IMR-90 (cell line): ENCODE measurements at regions not wholly inside any gene's neighbourhood (a gene's known extent, or its start where the extent isn't known, plus 50 kb on each side); places are given as distances from the start of the nearest gene placed in this dataset.

Source experiments
- ATAC-seq: fragments of 200-7000 bp; cut with Tn5 transposase; 2 replicates; pipeline ENCODE4 v1.9.1; 2020; ENCODE audit warnings: low read depth, mild to moderate bottlenecking, moderate library complexity
- BruUV-seq: library from RNA; stranded (reverse); fragments of 400-500 nt; replicated peaks from 2 replicates; lab custom pipeline; 2021; lab: Mats Ljungman, UMichigan
- CTCF ChIA-PET: fragments of 300-600 bp; formaldehyde crosslinking; extraction: SDS; loops from one replicate; lab custom pipeline; 2021; ENCODE audit warnings: antibody characterized with exemption; lab: Yijun Ruan, JAX
- POLR2A ChIA-PET: fragments of 300-600 bp; sonication (Branson Sonifier 250); formaldehyde crosslinking; loops from one replicate; lab custom pipeline; 2022; ENCODE audit warnings: antibody characterized with exemption; ENCODE audit not compliant: unreplicated experiment; lab: Charles Lee
- DNase-seq: peaks from one replicate; pipeline ENCODE4 v3.0.0; 2013
- H2AFZ ChIP-seq: replicated peaks from 2 replicates; pipeline ENCODE3; 2013; ENCODE audit warnings: low read length, mild to moderate bottlenecking; ENCODE audit not compliant: poor library complexity
- H2AK5ac ChIP-seq: 2 replicates; pipeline ENCODE4 v1.6.1; 2013; ENCODE audit warnings: low read depth, low read length, inconsistent platforms
- H2AK9ac ChIP-seq: replicated peaks from 2 replicates; pipeline ENCODE3; 2013; ENCODE audit warnings: mild to moderate bottlenecking, low read depth, low read length, moderate library complexity; ENCODE audit not compliant: poor library complexity
- H2BK120ac ChIP-seq: 2 replicates; pipeline ENCODE4 v1.6.1; 2013; ENCODE audit warnings: low read depth, low read length, inconsistent platforms
- H2BK15ac ChIP-seq: 3 replicates; pipeline ENCODE4 v1.6.1; 2013; ENCODE audit warnings: low read depth, low read length, inconsistent platforms
- H2BK20ac ChIP-seq: 2 replicates; pipeline ENCODE4 v1.6.1; 2013; ENCODE audit warnings: low read depth, mild to moderate bottlenecking, inconsistent platforms, low read length, moderate library complexity
- H2BK5ac ChIP-seq: 2 replicates; pipeline ENCODE4 v1.6.1; 2013; ENCODE audit warnings: mild to moderate bottlenecking, low read depth, low read length, inconsistent platforms; ENCODE audit not compliant: poor library complexity, severe bottlenecking
- H3K14ac ChIP-seq: replicated peaks from 2 replicates; pipeline ENCODE4 v1.6.1; 2013; ENCODE audit warnings: low read depth, low read length, inconsistent platforms
- H3K18ac ChIP-seq: 2 replicates; pipeline ENCODE4 v1.6.1; 2013; ENCODE audit warnings: low read depth, low read length, control low read depth
- H3K23ac ChIP-seq: 2 replicates; pipeline ENCODE4 v1.6.1; 2013; ENCODE audit warnings: low read depth, low read length, inconsistent platforms
- H3K27ac ChIP-seq: 2 replicates; pipeline ENCODE4 v1.5.1; 2013; ENCODE audit warnings: mild to moderate bottlenecking, control low read depth, low read length; ENCODE audit not compliant: insufficient read depth
- H3K27me3 ChIP-seq: 2 replicates; pipeline ENCODE4 v1.6.1; 2013; ENCODE audit warnings: low read length; ENCODE audit not compliant: control insufficient read depth, insufficient read depth
- H3K36me3 ChIP-seq: 2 replicates; pipeline ENCODE4 v1.6.1; 2013; ENCODE audit warnings: low read length, mixed read lengths; ENCODE audit not compliant: control insufficient read depth, insufficient read depth
- H3K4ac ChIP-seq: 2 replicates; pipeline ENCODE4 v1.6.1; 2013; ENCODE audit warnings: low read depth, low read length, inconsistent platforms
- H3K4me1 ChIP-seq: 2 replicates; pipeline ENCODE4 v1.6.1; 2013; ENCODE audit warnings: low read length, mixed read lengths; ENCODE audit not compliant: control insufficient read depth, insufficient read depth
- H3K4me2 ChIP-seq: 2 replicates; pipeline ENCODE4 v1.6.1; 2013; ENCODE audit warnings: low read depth, mild to moderate bottlenecking, control low read depth, low read length, moderate library complexity
- H3K4me3 ChIP-seq: 2 replicates; pipeline ENCODE4 v1.5.1; 2013; ENCODE audit warnings: low read depth, mild to moderate bottlenecking, control low read depth, low read length, moderate library complexity; ENCODE audit not compliant: insufficient read depth
- H3K56ac ChIP-seq: 2 replicates; pipeline ENCODE4 v1.6.1; 2013; ENCODE audit warnings: low read length, inconsistent platforms; ENCODE audit not compliant: insufficient read depth; ENCODE audit errors: extremely low read depth
- H3K79me1 ChIP-seq, 2 experiments: 2 replicates each; pipeline ENCODE4 v1.6.1; 2013; ENCODE audit warnings: low read length in 2 of 2, inconsistent platforms in 1 of 2, low read depth in 1 of 2
- H3K9ac ChIP-seq: 2 replicates; pipeline ENCODE4 v1.6.1; 2013; ENCODE audit warnings: low read depth, low read length, control low read depth
- H3K9me1 ChIP-seq: 2 replicates; pipeline ENCODE4 v1.6.1; 2013; ENCODE audit warnings: low read length, inconsistent platforms; ENCODE audit not compliant: insufficient read depth
- H3K9me3 ChIP-seq: 2 replicates; pipeline ENCODE4 v1.6.1; 2013; ENCODE audit warnings: low read length; ENCODE audit not compliant: control insufficient read depth, insufficient read depth
- H4K20me1 ChIP-seq: 2 replicates; pipeline ENCODE4 v1.6.1; 2013; ENCODE audit warnings: low read length, inconsistent platforms; ENCODE audit not compliant: insufficient read depth
- H4K5ac ChIP-seq: 2 replicates; pipeline ENCODE4 v1.6.1; 2013; ENCODE audit warnings: mild to moderate bottlenecking, low read depth, low read length, control low read depth
- H4K8ac ChIP-seq, 2 experiments: 2 replicates each; pipeline ENCODE4 v1.6.1; 2013; ENCODE audit warnings: low read depth in 2 of 2, low read length in 2 of 2, control low read depth in 1 of 2, inconsistent platforms in 1 of 2
- H4K91ac ChIP-seq: 2 replicates; pipeline ENCODE4 v1.6.1; 2013; ENCODE audit warnings: low read depth, low read length, inconsistent platforms; ENCODE audit not compliant: insufficient read depth
- CEBPB ChIP-seq: IDR thresholded peaks from 2 replicates; pipeline ENCODE4 v1.6.1; 2012; ENCODE audit warnings: low read depth, low read length, improper control_type of control experiment
- MAFK ChIP-seq: IDR thresholded peaks from 2 replicates; pipeline ENCODE4 v1.6.1; 2012; ENCODE audit warnings: low read depth, low read length, improper control_type of control experiment
- MAZ ChIP-seq: IDR thresholded peaks from 2 replicates; pipeline ENCODE4 v1.6.1; 2012; ENCODE audit warnings: low read depth, mild to moderate bottlenecking, low read length, improper control_type of control experiment, moderate library complexity, borderline replicate concordance
- MXI1 ChIP-seq: IDR thresholded peaks from 2 replicates; pipeline ENCODE4 v1.6.1; 2012; ENCODE audit warnings: low read depth, mild to moderate bottlenecking, low read length, moderate library complexity, borderline replicate concordance
- POLR2A ChIP-seq: IDR thresholded peaks from 2 replicates; pipeline ENCODE4 v1.6.1; 2012; ENCODE audit warnings: mild to moderate bottlenecking, low read depth, low read length
- RAD21 ChIP-seq: IDR thresholded peaks from 2 replicates; pipeline ENCODE4 v1.6.1; 2012; ENCODE audit warnings: low read length, improper control_type of control experiment
- RCOR1 ChIP-seq: IDR thresholded peaks from 2 replicates; pipeline ENCODE4 v1.6.1; 2012; ENCODE audit warnings: mild to moderate bottlenecking, low read length, improper control_type of control experiment; ENCODE audit not compliant: insufficient replicate concordance
- RFX5 ChIP-seq: IDR thresholded peaks from 2 replicates; pipeline ENCODE4 v1.8.0; 2012; ENCODE audit warnings: low read depth, mild to moderate bottlenecking, low read length, moderate library complexity
- SMC3 ChIP-seq: fragments of 150-350 bp; IDR thresholded peaks from 2 replicates; pipeline ENCODE4 v1.6.1; 2016; ENCODE audit warnings: low read depth, mild to moderate bottlenecking, antibody characterized with exemption, low read length, moderate library complexity
- WGBS, 2 experiments: methylation state at CpG; one replicate each; pipeline versions ENCODE4 v1.1.5 to v1.1.7; 2013; ENCODE audit warnings: missing lambda C conversion rate in 2 of 2; ENCODE audit not compliant: insufficient read length in 1 of 2; ENCODE audit errors: extremely low coverage in 2 of 2; 5-methylcytosine and 5-hydroxymethylcytosine counted together
- dilution Hi-C: fragments of 300-500 bp; cut with HindIII; formaldehyde crosslinking; loops from one replicate; pipeline ENCODE4 v1.14.3; 2018; ENCODE audit warnings: low sequenced_read_pairs; ENCODE audit not compliant: unreplicated experiment
- in situ Hi-C: fragments of 300-500 bp; cut with MboI; formaldehyde crosslinking; loops from 3 replicates; pipeline ENCODE4 v1.14.3; 2019; ENCODE audit warnings: low sequenced_read_pairs, inconsistent platforms, mixed read lengths
- intact Hi-C: fragments of 100-400 bp; cut with micrococcal nuclease; formaldehyde crosslinking; loops from 2 replicates; pipeline ENCODE4 v1.10.0; 2022
- TF ChIP-seq, protein P1 (sequence below): conservative IDR thresholded peaks from 2 replicates; pipeline ENCODE4 v1.5.1; 2012; ENCODE audit warnings: mild to moderate bottlenecking, low read depth, low read length, improper control_type of control experiment

DNA sequence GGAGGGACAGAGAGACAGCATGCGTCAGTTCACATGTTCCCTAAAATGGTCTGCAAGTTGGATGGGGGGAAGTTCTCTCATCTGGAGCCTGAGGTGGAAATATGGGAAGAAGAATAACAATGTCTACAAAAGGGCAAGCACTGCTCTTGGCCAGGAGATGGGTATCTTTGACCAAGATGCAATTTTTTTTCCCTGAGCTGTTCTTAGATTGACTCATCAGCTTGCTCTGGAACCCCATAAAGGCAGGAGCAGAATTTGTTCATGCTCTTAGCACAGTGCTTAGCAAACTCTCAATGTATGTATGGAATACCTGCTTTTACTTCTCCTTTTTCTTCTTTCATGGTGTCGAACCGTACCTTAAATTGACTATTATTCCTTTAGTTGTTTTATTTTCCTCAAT lies 90.5 kb upstream of the ZNF827 start:
- H3K79me1 ChIP-seq: no peaks in the 10 kb centered on the region
- ATAC-seq: no peak
- H3K18ac ChIP-seq: no peak overlapping the region
- H3K9me1 ChIP-seq: no peaks in the 10 kb centered on the region
- POLR2A ChIA-PET: no interaction called here
- H3K9me3 ChIP-seq: no peaks in the 10 kb centered on the region
- no peak overlapping the region for H3K4ac ChIP-seq
- H3K36me3 ChIP-seq: no peaks in the 10 kb centered on the region
- H2AK9ac ChIP-seq: no peak overlapping the region
- CTCF ChIA-PET: no interaction called here
- H3K23ac ChIP-seq: no peak overlapping the region
- H3K4me2 ChIP-seq: no peak overlapping the region
- dilution Hi-C loops: no loop called here
- no peak overlapping the region for H4K5ac ChIP-seq
- no peaks in the 10 kb centered on the region for H3K27me3 ChIP-seq
- no peak for DNase-seq
- 100% methylated on average over 1 of the region's 3 CpGs; no CpG with 5 or more reads in 1 of the 2 experiments for WGBS, 2 experiments
- H2BK120ac ChIP-seq: no peak overlapping the region
- H2BK15ac ChIP-seq: no peak overlapping the region
- intact Hi-C loops: loop anchor here (5.0 kb wide), 1 partner anchor 193 kb away; no protein-coding TSS in a partner anchor
- no peak overlapping the region for H3K9ac ChIP-seq
- no peaks in the 10 kb centered on the region for H4K20me1 ChIP-seq
- no peak overlapping the region for H3K27ac ChIP-seq
- H3K14ac ChIP-seq: no peak overlapping the region
- no peak overlapping the region for H2BK5ac ChIP-seq
- H4K8ac ChIP-seq: no peak overlapping the region
- H3K56ac ChIP-seq: no peak overlapping the region
- BruUV-seq: no TSS peak
- H3K4me1 ChIP-seq: no peaks in the 10 kb centered on the region
- no peak overlapping the region for H2AFZ ChIP-seq
- no peak overlapping the region for H2BK20ac ChIP-seq
- in situ Hi-C loops: no loop called here
- TF ChIP-seq RCOR1: no peak
- no peak for TF ChIP-seq MXI1
- TF ChIP-seq, protein P1, sequence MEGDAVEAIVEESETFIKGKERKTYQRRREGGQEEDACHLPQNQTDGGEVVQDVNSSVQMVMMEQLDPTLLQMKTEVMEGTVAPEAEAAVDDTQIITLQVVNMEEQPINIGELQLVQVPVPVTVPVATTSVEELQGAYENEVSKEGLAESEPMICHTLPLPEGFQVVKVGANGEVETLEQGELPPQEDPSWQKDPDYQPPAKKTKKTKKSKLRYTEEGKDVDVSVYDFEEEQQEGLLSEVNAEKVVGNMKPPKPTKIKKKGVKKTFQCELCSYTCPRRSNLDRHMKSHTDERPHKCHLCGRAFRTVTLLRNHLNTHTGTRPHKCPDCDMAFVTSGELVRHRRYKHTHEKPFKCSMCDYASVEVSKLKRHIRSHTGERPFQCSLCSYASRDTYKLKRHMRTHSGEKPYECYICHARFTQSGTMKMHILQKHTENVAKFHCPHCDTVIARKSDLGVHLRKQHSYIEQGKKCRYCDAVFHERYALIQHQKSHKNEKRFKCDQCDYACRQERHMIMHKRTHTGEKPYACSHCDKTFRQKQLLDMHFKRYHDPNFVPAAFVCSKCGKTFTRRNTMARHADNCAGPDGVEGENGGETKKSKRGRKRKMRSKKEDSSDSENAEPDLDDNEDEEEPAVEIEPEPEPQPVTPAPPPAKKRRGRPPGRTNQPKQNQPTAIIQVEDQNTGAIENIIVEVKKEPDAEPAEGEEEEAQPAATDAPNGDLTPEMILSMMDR: no peak
- TF ChIP-seq RFX5: no peak
- no peak for TF ChIP-seq MAZ
- TF ChIP-seq MAFK: no peak
- TF ChIP-seq CEBPB: no peak
- TF ChIP-seq POLR2A: no peak
- TF ChIP-seq SMC3: no peak
- no peak for TF ChIP-seq RAD21
- H3K4me3 ChIP-seq: no peak overlapping the region
- no peak overlapping the region for H2AK5ac ChIP-seq
- no peak overlapping the region for H4K91ac ChIP-seq
